Trophoblast cell (in vitro differentiated cells and primary cell): ENCODE measurements at regions not wholly inside any gene's neighbourhood (a gene's known extent, or its start where the extent isn't known, plus 50 kb on each side); places are given as distances from the start of the nearest gene placed in this dataset.
A peak's percentile ranks its signal among the peaks of the same experiment; 100 is the strongest.

Experiments
- DNase-seq, 2 donors: peaks; one replicate each; pipeline ENCODE4 v3.0.0-alpha.2; 2016
- H2AFZ ChIP-seq: 2 replicates; pipeline ENCODE4 v1.6.1; 2013; ENCODE audit warnings: low read length, moderate library complexity, mild to moderate bottlenecking; ENCODE audit not compliant: insufficient read depth, poor library complexity
- H2AK5ac ChIP-seq: 2 replicates; pipeline ENCODE4 v1.6.1; 2013; ENCODE audit warnings: mild to moderate bottlenecking, low read length
- H2BK120ac ChIP-seq: 2 replicates; pipeline ENCODE4 v1.6.1; 2013; ENCODE audit warnings: low read length, mild to moderate bottlenecking, moderate library complexity; ENCODE audit not compliant: insufficient read depth, poor library complexity
- H2BK12ac ChIP-seq: 2 replicates; pipeline ENCODE4 v1.6.1; 2013; ENCODE audit warnings: mild to moderate bottlenecking, low read length, moderate library complexity
- H2BK5ac ChIP-seq: 2 replicates; pipeline ENCODE4 v1.6.1; 2013; ENCODE audit warnings: low read length, low read depth, moderate library complexity, mild to moderate bottlenecking; ENCODE audit not compliant: poor library complexity
- H3K14ac ChIP-seq: 2 replicates; pipeline ENCODE4 v1.6.1; 2013; ENCODE audit warnings: mild to moderate bottlenecking, low read length
- H3K18ac ChIP-seq: 2 replicates; pipeline ENCODE4 v1.6.1; 2013; ENCODE audit warnings: mild to moderate bottlenecking, low read length
- H3K23ac ChIP-seq: 2 replicates; pipeline ENCODE4 v1.6.1; 2013; ENCODE audit warnings: low read length
- H3K27ac ChIP-seq: 2 replicates; pipeline ENCODE4 v1.5.1; 2013; ENCODE audit warnings: low read depth, mild to moderate bottlenecking, inconsistent platforms, low read length, moderate library complexity
- H3K27me3 ChIP-seq: 2 replicates; pipeline ENCODE4 v1.6.1; 2013; ENCODE audit warnings: inconsistent platforms, mild to moderate bottlenecking, low read length, moderate library complexity; ENCODE audit not compliant: insufficient read depth
- H3K36me3 ChIP-seq, 2 experiments: 1 replicate in 1 of 2; 2 replicates in 1 of 2; pipeline ENCODE4 v1.6.1; 2013; ENCODE audit warnings: low read length in 2 of 2, mild to moderate bottlenecking in 2 of 2, moderate library complexity in 1 of 2; ENCODE audit not compliant: insufficient read depth in 2 of 2, control insufficient read depth in 1 of 2
- H3K4ac ChIP-seq: 2 replicates; pipeline ENCODE4 v1.6.1; 2013; ENCODE audit warnings: low read depth, mild to moderate bottlenecking, low read length, moderate library complexity
- H3K4me1 ChIP-seq, 2 experiments: 1 replicate in 1 of 2; 2 replicates in 1 of 2; pipeline ENCODE4 v1.6.1; 2013; ENCODE audit warnings: low read length in 2 of 2, mild to moderate bottlenecking in 2 of 2, moderate library complexity in 1 of 2; ENCODE audit not compliant: insufficient read depth in 2 of 2, control insufficient read depth in 1 of 2
- H3K4me2 ChIP-seq: 2 replicates; pipeline ENCODE4 v1.6.1; 2013; ENCODE audit warnings: inconsistent platforms, mild to moderate bottlenecking, low read length, moderate library complexity
- H3K4me3 ChIP-seq: 2 replicates; pipeline ENCODE4 v1.5.1; 2013; ENCODE audit warnings: mild to moderate bottlenecking, low read depth, low read length, inconsistent platforms
- H3K79me1 ChIP-seq: one replicate; pipeline ENCODE4 v1.6.1; 2013; ENCODE audit warnings: low read length
- H3K79me2 ChIP-seq: 2 replicates; pipeline ENCODE4 v1.6.1; 2013; ENCODE audit warnings: low read length, mild to moderate bottlenecking; ENCODE audit not compliant: control insufficient read depth, insufficient read depth, poor library complexity
- H3K9ac ChIP-seq: 2 replicates; pipeline ENCODE4 v1.6.1; 2013; ENCODE audit warnings: mild to moderate bottlenecking, low read length
- H3K9me3 ChIP-seq: 2 replicates; pipeline ENCODE4 v1.6.1; 2013; ENCODE audit warnings: low read depth, mild to moderate bottlenecking, control low read depth, inconsistent platforms, low read length; ENCODE audit not compliant: insufficient read depth
- H4K12ac ChIP-seq: 2 replicates; pipeline ENCODE4 v1.6.1; 2013; ENCODE audit warnings: low read depth, mild to moderate bottlenecking, low read length, moderate library complexity
- H4K8ac ChIP-seq: 2 replicates; pipeline ENCODE4 v1.6.1; 2013; ENCODE audit warnings: low read depth, mild to moderate bottlenecking, low read length, moderate library complexity
- H4K91ac ChIP-seq: one replicate; pipeline ENCODE4 v1.6.1; 2013; ENCODE audit warnings: low read depth, mild to moderate bottlenecking, low read length, moderate library complexity
- WGBS: extraction: QIAGEN DNeasy Blood & Tissue Kit; methylation state at CpG from one replicate; pipeline ENCODE4 v1.1.7; 2013; ENCODE audit warnings: missing lambda C conversion rate; ENCODE audit not compliant: insufficient read length, insufficient coverage; ENCODE audit errors: extremely low coverage; 5-methylcytosine and 5-hydroxymethylcytosine counted together

DNA sequence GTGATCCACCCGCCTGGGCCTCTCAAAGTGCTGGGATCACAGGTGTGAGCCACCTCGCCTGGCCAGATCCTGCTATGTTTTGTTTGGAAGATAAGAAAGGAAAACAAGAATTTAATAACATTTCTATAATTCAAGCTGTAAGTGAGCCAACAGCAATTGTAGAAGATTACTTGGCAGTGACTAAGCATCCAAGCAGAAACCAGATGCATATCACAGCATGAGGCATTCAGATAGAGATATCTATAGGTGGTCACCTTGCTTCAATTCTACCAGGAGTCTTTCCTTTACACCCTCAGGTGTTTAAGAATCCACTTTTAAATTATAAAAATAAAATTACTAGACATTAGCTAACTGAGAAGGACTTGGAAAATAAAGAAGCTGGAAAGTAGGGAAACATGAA, 83.9 kb upstream of the ATF7IP start:
- whole genome bisulfite sequencing = no CpG with 5 or more reads among the region's 2 CpGs
- H3K14ac ChIP-seq = no peak overlapping the region
- peaks cover 2% of the 10 kb centered on the region for H3K79me1 ChIP-seq
- no peak overlapping the region for H3K4me3 ChIP-seq
- peaks cover 3 to 4% of the 10 kb centered on the region in 2 experiments for H3K4me1 ChIP-seq
- no peak overlapping the region for H3K9ac ChIP-seq
- no peak overlapping the region for H3K23ac ChIP-seq
- no peak overlapping the region for H4K91ac ChIP-seq
- H2BK12ac ChIP-seq = no peak overlapping the region
- no peak overlapping the region for H4K8ac ChIP-seq
- DNase-seq = peak in 1 of 2 donors; percentile 61
- no peak overlapping the region for H3K4me2 ChIP-seq
- H3K27ac ChIP-seq = no peak overlapping the region
- H3K18ac ChIP-seq = no peak overlapping the region
- no peak overlapping the region for H2AK5ac ChIP-seq
- H3K36me3 ChIP-seq = no peaks in the 10 kb centered on the region
- no peaks in the 10 kb centered on the region for H3K27me3 ChIP-seq
- H2BK120ac ChIP-seq = no peak overlapping the region
- H3K79me2 ChIP-seq = no peaks in the 10 kb centered on the region
- no peak overlapping the region for H4K12ac ChIP-seq
- no peak overlapping the region for H2BK5ac ChIP-seq
- H2AFZ ChIP-seq = no peak overlapping the region
- no peaks in the 10 kb centered on the region for H3K9me3 ChIP-seq
- H3K4ac ChIP-seq = no peak overlapping the region

DNA sequence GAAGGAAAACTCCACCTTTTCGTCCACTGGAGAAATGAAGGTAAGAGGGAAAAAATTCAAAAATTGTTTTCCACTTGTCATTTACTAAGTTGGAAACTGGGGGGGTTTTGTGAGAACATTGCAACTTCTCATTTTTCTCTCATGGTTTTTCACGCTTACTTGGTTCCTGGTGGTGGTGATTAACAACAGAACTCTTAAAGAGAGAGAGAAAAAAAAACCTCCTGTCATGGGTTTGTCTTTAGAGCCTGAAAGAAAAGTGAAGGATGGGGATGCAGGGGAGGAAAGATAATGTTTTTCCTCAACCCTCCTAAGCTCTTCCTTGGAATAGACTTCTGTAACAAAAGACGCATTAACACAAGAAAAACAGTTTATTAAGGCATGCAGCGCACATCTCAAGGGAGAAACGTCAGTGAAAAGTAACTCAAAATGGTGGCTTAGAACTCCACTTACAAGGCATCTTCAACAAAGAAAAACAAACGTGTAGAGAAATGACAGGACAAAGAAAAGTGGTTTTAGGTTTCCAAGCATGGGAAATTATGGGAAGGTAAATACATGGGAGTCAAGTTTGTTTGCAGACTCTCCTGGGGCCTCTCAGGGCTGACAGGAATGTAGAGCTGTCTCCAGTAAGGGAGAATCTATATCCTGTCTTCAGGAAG, 81.9 kb upstream of the ATF7IP start:
- H3K79me2 ChIP-seq = no peaks in the 10 kb centered on the region
- no CpG with 5 or more reads among the region's 6 CpGs for WGBS
- no peak overlapping the region for H2BK12ac ChIP-seq
- no peak overlapping the region for H3K4me2 ChIP-seq
- no peak overlapping the region for H3K18ac ChIP-seq
- peak overlapping the region; percentile 11 for H3K27ac ChIP-seq
- H3K14ac ChIP-seq = no peak overlapping the region
- H2BK5ac ChIP-seq = no peak overlapping the region
- peak overlapping the region; percentile 59 for H2AFZ ChIP-seq
- DNase-seq = no peak
- H3K9me3 ChIP-seq = peaks cover 3% of the 10 kb centered on the region
- no peak overlapping the region for H4K12ac ChIP-seq
- H3K23ac ChIP-seq = no peak overlapping the region
- H3K27me3 ChIP-seq = no peaks in the 10 kb centered on the region
- no peak overlapping the region for H4K91ac ChIP-seq
- H3K9ac ChIP-seq = no peak overlapping the region
- no peak overlapping the region for H3K4ac ChIP-seq
- peaks cover 2% of the 10 kb centered on the region for H3K79me1 ChIP-seq
- H2AK5ac ChIP-seq = no peak overlapping the region
- no peak overlapping the region for H3K4me3 ChIP-seq
- no peaks in the 10 kb centered on the region for H3K36me3 ChIP-seq
- H3K4me1 ChIP-seq = peaks cover 3 to 4% of the 10 kb centered on the region in 2 experiments
- H4K8ac ChIP-seq = no peak overlapping the region
- peak overlapping the region; percentile 22 for H2BK120ac ChIP-seq

DNA sequence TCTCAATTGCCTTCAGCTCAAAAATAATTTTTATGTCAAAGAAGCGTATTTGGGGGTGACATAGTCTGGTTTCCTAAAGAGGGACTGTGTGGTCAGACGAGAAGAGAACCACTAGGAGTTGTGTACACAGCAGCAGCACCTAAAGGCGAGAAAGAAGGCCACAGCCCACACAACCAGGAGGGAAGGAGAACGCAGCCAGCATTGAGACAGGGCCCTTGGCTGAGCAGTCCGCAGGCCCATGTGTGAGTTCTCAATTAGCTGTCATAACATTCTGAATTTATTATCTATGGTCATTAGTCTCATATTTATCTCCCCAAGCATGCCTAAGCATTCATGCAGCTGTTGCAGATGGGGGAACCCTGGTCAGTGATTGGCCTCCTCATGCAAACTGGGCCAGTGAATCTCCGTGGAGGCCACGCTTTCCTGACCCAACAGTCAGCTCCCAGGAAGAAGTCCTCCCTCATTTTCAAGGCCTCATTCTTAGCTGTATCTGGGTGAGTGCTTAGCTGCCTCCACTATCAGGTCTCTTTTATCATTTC, 81.2 kb upstream of the ATF7IP start:
- H3K36me3 ChIP-seq = no peaks in the 10 kb centered on the region
- peak overlapping the region; percentile 59 for H2AFZ ChIP-seq
- DNase-seq = no peak
- no peak overlapping the region for H3K9ac ChIP-seq
- H2BK5ac ChIP-seq = peak overlapping the region; percentile 39
- no peak overlapping the region for H3K14ac ChIP-seq
- H3K79me1 ChIP-seq = peaks cover 2% of the 10 kb centered on the region
- peak overlapping the region; percentile 79 for H2BK12ac ChIP-seq
- no peak overlapping the region for H3K4me2 ChIP-seq
- H3K23ac ChIP-seq = no peak overlapping the region
- peaks cover 3 to 4% of the 10 kb centered on the region in 2 experiments for H3K4me1 ChIP-seq
- peak overlapping the region; percentile 51 for H4K91ac ChIP-seq
- H3K27me3 ChIP-seq = no peaks in the 10 kb centered on the region
- H3K4ac ChIP-seq = peak overlapping the region; percentile 21
- H2AK5ac ChIP-seq = peak overlapping the region; percentile 64
- no peak overlapping the region for H2BK120ac ChIP-seq
- no peak overlapping the region for H3K27ac ChIP-seq
- H3K9me3 ChIP-seq = peaks cover 3% of the 10 kb centered on the region
- H4K12ac ChIP-seq = no peak overlapping the region
- peak overlapping the region; percentile 71 for H4K8ac ChIP-seq
- WGBS = no CpG with 5 or more reads among the region's 7 CpGs
- peak overlapping the region; percentile 68 for H3K18ac ChIP-seq
- H3K79me2 ChIP-seq = no peaks in the 10 kb centered on the region
- no peak overlapping the region for H3K4me3 ChIP-seq

DNA sequence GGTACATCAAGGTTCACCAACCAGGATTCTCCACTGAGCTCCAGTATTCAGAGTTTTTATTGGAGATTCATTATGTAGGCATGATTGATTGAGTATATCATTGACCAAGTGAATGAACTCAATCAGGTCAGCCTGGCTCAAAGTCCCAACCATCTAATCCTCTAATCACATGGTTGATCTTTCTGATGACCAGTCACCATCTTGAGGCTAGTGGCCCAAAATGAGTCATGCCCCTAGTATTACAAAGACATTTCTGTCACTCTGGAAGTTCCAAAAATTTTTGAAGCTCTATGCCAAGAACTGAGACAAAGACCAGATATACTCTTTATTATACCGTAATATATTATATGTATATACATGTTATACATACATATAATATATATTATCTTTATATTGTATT, 75.9 kb upstream of the ATF7IP start:
- H3K79me2 ChIP-seq = no peaks in the 10 kb centered on the region
- no peak overlapping the region for H4K12ac ChIP-seq
- H3K23ac ChIP-seq = no peak overlapping the region
- no peak overlapping the region for H3K18ac ChIP-seq
- no peak overlapping the region for H2AK5ac ChIP-seq
- no peaks in the 10 kb centered on the region for H3K36me3 ChIP-seq
- no peaks in the 10 kb centered on the region for H3K79me1 ChIP-seq
- no peak overlapping the region for H3K4me3 ChIP-seq
- H2AFZ ChIP-seq = no peak overlapping the region
- no peaks in the 10 kb centered on the region for H3K27me3 ChIP-seq
- no peak overlapping the region for H4K91ac ChIP-seq
- no peak overlapping the region for H2BK120ac ChIP-seq
- no peak overlapping the region for H3K27ac ChIP-seq
- no peaks in the 10 kb centered on the region for H3K4me1 ChIP-seq
- peaks cover 3% of the 10 kb centered on the region for H3K9me3 ChIP-seq
- no peak overlapping the region for H3K14ac ChIP-seq
- H2BK5ac ChIP-seq = no peak overlapping the region
- no CpG with 5 or more reads among the region's 1 CpG for WGBS
- H3K4ac ChIP-seq = no peak overlapping the region
- DNase-seq = peak; percentile 39 to 82
- no peak overlapping the region for H3K9ac ChIP-seq
- H4K8ac ChIP-seq = no peak overlapping the region
- no peak overlapping the region for H2BK12ac ChIP-seq
- H3K4me2 ChIP-seq = no peak overlapping the region
